ENCODE measurements at regions not wholly inside any gene's neighbourhood (a gene's known extent, or its start where the extent isn't known, plus 50 kb on each side); places are given as distances from the start of the nearest gene placed in this dataset.

- TF ChIP-seq FOXM1 (IDR thresholded peaks at IDR 0.05; ENCODE audit: borderline replicate concordance, low read depth) (no peak), YY1 (IDR thresholded peaks at IDR 0.05; ENCODE audit: low read depth) (no peak), EGR1 (IDR thresholded peaks at IDR 0.05) (no peak)
Observed at GRCh38 chr13:105448811-105449210, 1086.7 kb downstream of the EFNB2 start.
